ENCODE measurements at regions not wholly inside any gene's neighbourhood (a gene's known extent, or its start where the extent isn't known, plus 50 kb on each side); places are given as distances from the start of the nearest gene placed in this dataset.
"Not testable (repeated sequence)": the region's sequence is repeated elsewhere in the genome, so short reads cannot be mapped to it uniquely, and the experiment has no call there.

DNA sequence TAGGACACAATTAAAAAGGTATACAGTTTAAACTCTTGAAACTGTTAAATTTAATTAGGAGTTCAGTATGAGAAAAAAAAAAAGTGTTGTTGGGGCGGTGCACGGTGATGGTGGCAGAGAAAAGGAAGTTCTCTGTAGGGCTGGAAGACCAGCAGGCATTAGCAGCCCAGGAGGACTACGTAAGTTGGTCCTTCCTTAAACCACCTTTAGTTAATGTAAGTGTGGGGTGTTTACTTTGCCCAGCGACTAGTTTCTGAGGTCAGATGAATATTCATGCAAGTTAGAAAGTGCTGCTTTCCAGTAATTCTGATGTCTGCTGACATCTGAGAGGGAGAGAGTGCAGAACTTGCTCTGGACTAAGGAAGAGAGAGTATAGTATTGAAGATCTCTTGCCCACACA, 54.9 kb downstream of the NKX2-1 start:
- DNase-seq: no peak

DNA sequence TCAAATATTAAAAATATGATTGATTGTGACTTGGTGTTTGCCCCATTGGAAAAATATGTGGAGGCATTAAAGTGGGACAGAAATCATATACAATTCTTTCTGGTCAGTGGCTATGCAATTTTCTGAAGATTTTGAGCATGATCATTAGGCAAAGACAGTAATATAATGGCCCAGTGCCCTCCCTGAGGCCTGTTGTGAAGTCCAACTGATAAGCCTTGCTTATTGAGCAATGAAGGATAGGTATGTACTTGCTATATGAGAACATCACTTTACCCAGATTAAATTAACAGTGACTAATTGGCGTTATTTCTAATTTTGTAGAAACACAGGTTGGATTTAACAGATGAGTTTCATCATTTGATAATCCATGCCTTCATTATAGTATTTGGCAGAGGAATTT, 57.1 kb downstream of the NKX2-1 start:
- no peak for DNase-seq

DNA sequence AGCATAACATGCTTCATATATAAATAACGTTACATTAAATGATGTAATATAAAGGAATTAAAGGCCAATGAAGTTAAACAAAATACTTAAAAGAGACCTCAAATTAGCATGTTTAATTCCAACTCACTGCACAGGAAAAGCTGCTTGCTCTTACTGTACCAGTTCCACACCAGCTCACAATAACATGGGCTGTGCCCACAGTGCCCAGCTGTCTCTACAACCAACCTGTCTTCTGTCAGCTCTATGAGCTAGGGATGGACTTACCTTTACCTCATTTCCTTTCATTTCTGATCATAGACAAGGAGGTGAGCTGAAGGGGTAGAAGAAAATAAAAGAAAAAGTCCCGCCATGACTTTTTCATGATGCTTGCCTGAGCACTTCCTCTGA, 64.8 kb downstream of the NKX2-1 start:
- no peak for DNase-seq

DNA sequence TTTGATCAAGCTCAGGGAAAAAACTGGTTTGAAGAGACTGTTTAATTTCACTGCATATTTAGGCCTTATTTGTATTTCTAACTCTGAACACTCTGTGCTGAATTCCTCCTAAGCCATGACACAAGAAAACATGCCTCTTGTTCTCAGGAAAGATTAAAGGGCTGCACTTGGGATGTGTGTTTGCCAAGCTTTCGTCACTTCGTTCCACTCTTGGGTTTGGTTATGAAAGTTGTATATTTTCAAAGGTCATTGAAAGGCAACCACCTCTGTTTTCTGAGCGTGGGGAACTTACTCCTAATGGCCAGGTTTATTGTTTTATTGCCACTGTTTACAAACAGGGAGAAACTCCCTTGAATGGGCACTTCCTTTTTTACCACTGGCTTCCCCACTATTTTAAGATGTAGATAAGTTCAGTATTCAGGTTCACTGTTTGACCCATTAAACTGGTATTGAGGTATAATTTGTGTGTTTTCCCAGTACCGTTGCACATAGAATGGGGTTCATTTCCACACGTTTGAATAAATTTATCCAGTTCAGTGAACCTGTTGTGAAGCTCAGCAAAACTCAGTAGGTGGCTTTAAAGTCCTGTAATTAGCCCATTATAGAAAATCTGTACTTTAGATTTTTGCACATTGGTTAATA, 65.3 kb downstream of the NKX2-1 start:
- no peak for DNase-seq

DNA sequence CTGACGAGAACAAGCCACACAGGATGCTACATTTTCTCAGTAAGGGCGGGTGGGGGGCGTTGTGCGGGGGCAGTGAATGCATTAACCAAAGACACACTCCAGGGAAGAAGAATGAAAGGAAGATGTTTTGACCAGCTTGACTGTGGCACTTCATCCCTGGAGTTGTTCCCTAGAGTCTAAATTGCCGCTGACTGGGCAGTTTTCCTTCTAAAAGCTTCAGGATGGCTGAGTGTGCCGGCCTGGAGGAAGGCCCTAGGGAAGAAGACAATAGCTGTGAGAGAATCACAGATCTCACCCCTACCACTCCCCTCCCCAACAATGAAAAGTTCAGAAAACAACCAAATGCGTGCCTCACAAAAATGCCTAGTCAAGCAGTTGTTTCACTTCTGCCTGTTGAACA, 67.2 kb downstream of the NKX2-1 start:
- no peak for DNase-seq

DNA sequence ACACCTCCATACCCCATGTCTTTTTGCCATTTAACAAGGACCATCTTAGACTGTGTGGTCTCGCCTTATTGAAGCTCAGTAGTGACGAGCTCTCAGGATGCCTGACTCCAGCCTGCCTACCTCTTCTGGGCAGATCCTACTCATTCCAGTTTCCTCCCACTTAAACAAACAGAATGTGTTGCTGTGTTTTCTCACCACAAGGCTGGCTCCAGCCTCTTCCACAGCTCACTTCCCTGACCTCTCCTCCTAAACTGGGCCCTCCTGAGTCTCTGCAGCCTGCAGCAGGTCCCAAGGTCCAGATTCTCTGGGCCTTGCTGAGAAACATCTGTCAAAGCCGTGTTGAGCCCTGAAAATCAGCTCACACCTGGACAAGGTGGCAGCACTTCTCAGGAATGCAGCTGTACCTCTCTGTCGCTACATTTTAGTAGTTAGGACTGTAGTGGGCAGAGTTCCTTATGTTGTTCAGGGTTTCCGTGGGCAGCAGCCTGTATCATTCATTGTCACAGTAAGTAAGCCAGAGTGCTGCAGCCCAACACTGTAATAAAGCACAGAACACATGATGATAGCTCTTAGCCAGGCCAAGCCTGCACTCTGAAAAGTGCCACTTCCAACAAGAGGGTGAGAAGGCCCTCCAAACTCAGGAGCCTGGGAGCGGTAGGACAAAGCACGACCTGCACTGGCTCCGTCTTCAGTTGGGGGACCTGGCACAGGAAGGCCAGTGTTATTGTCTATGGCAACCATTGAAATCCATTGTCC, 68.5 kb downstream of the NKX2-1 start:
- no peak for DNase-seq

DNA sequence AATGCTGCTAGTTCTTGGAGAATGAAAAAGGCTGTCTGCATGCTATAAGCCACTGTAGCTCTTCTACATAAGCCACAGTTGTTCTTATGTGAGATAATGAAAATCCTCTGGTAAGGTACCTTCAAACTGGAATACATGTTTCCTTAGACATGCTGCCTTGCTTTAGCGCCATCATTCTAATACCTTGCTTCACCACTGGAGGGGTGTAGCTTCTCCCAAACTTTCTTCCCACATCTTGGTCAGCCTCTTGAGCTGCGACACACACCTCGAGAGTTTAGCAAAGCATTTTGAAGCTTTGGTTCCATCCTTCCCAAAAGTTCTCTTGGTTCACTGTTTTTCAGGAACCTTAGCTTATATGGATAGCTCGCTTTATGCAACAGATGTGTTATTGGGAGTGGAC, 69.5 kb downstream of the NKX2-1 start:
- DNase-seq: no peak

DNA sequence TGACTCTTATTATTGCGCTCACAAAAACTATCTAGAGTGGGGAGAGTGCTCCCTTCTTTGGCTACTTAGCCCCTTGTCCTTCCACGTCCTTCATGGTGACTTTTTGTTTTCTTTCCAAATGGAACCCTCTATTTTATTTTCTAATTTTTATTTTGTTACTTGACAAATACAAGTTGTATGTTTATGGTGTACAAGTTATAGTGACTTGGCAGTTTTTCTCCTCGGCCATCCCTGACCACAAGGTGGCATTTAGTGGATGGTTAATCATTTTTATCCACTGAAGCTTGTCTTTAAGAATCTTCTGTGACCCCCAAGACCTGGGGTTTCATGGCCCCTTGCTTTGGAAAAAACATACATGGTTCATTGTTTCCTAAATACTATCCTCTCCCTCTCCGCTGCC, 70.1 kb downstream of the NKX2-1 start:
- DNase-seq: no peak

DNA sequence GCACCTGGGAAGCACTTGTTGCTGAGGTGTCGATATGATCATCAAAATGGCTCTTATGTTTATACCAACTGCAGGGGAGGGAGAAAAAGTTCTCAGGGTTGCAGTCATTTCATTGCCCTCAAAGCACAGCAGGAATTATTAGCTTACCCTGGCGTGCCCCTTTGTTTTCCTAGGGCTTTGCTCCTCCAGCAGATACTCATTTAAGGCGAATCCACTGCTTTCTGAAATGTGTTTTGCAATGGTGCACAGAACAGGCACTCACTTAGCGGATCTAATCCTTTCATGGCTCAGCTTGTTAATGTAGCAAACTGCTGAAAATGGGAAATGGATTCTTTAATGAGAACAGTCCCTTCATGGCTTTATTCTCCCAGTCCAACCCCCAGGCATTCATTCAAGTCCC, 76.7 kb downstream of the NKX2-1 start:
- DNase-seq: no peak

DNA sequence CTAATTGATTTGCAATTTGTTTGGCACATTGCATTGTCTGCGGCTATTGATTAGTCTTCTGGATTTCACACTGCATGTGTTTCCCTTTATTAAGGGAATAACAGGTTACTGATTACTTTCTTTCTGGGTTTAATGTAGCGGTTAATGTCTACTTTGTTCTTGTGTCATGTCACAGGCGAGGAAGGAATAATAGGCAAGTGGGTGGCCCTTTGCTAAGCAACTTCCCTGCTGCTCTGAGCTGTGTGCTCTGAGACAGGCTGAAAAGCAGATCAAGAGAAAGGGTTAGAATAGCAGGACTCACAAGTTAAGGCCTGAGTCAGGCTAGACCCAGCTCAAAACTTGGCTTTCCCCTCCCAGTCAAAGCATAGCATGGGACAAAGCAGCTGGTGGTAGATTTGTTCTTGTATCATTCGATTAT, 77.2 kb downstream of the NKX2-1 start:
- DNase-seq: no peak

DNA sequence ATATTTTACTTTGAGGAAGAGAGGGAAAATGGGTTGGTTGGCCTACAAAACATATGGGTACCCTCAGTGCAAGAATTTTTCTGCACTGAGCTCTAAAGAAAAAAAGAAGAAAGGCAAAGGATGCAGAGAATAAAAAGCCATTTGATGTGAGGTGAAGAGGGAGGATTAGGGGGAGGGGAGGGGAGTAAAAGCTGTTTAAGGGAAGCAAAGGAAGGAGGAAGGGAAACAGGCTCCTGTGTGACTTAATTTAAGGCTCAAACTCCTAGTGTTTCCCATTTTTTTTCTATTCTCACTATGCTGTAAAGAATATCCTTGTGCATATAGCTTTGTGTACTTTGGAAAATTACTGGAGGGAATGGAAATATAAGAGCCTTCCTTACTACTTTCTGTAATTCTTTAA, 78.7 kb downstream of the NKX2-1 start:
- no peak for DNase-seq

DNA sequence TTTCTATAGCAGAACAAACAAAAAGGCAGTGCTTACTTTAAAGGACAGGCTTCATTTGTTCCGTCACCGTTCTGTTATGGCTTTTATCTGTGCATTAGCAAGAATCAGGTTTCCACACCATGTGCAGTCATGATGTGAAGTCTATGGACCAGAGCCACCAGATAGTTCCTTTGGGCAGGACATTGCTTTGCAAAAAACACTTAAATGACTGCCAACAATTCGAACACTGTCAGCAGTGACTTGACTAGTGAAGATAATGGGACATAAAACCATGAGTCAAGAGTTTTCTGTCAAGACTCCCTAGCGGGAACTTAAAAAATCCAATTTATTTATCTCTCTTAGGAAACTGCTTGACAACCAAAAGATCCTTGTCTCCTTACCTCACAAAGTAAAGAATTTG, 80.3 kb downstream of the NKX2-1 start:
- no peak for DNase-seq

DNA sequence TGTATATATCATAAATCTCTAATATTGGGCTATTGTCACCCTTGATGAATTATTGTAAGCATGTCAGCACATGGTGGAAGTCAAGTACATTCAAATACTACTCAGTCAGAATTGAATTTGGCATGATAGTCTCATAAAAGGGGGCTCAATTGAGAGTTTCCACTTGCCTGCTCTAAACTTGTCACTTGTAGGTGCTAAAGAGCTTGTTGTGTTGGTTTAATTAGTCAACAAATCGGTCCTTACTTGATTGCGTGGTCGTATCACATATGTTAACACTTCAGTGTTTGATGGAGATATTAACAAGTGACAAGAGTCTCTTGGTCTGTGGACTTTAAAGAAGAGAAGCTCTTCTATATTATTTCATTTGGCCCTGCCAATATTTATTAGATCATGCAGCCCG, 81.1 kb downstream of the NKX2-1 start:
- no peak for DNase-seq

DNA sequence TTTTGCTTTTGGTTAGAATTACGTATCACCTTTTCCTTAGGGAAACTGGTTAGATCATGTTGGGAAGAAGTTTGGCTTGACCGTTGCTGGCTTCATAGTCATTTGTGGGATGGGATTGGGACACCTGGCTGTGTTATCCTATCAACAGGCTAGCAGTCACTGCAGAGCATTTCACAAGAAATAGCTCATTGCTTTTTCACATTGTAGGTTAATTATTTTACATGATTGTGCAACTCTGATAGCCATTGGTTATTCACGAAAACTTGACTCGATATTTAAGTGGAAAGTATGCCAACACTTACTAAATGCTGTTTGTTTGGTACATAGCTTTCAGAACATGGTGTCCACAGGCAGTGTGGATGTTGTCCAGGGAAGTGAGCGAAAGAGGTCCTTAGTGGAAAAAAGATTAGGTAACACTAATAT, 89.4 kb downstream of the NKX2-1 start:
- DNase-seq: no peak

DNA sequence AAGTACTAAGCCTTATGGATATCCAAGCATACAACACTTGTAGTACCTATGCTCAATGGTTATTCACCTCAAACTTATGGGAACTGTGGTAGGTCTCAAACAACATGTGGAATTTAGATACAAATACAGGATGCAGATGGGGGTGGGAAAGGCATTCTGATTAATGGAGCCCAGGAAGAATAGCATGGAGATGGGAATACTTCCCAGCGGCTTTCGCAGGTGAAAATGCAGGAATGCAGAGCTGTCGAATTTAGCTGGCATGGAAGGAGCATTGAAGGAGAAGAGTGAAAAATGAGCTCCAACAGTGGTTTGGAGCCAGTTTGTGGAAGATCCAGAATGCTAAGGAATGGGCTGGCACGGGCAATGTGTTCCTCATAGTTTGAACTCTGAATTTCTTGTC, 89.9 kb downstream of the NKX2-1 start:
- DNase-seq: no peak

DNA sequence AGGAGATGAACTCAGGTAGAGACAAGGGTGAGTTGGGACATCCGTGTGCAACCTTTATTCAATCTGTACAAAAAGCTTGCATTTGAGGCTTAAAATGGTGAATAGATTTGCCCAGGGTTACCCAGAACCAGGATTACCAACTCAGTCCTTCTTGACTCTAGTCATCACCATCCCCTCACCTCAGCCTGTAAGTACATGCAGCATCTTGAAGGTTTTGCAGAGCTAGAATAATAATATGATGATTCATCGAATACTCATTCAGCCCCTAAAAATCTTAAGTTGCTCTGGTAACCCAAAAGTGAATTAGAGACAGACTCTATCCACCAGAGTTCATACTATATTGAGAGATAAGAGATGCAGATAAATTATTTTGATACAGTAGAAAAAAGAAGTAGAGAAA, 90.3 kb downstream of the NKX2-1 start:
- DNase-seq: no peak

DNA sequence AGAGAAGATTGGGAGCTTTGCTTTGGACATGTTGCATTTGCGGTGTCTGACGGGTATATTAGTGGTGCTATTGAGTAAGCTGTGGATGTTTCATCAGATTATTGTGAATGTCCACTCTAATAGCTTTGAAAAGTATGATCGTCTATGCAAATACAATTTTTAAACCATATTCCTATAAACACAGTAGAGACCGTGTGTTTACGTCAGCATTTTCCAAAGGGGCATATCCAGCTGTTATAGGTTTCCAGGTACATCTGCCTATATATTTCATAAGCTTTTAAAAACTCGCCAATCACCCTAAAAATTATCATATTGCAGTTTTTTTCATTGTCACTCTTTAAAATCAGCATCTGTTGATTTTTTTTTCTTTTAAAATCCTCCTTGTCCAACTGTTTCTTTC, 91.7 kb downstream of the NKX2-1 start:
- DNase-seq: no peak

DNA sequence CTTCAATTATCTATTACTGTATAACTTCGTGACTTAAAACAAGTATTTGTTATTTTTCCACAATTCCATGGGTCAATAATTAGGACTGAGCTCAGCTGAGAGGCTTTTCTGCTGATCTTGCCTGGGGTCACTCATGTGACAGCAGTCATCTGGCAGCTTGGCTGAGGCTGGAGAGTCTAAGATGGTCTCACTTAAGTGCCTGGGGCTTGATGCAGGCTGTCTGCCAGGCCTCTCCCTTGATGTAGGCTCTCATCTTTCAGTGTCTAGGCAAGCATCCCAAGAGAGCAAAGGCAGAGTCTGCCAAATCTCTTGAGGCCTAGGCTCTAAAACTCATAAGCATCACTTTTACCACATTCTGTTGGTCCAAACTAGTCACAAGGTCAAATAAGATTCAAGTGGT, 93.2 kb downstream of the NKX2-1 start:
- no peak for DNase-seq

DNA sequence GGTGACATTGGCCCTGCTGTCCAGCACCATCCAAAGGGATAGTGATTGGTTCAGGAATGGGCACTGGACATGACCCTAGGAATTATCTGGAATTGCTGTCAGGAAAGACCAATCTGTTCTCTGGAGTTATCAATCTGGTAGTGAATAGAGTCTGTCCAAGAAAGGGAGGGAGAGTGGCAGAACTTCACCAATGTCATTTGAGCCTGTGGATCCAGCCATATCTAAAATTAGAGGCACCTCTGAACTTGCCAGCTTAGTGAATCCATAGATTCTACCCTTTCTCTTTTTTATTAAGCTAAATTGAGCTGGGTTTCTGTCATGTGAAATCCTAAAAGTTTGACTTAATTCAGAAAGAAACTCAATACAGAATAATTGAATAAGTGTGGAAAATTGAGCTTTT, 93.9 kb downstream of the NKX2-1 start:
- DNase-seq: no peak

DNA sequence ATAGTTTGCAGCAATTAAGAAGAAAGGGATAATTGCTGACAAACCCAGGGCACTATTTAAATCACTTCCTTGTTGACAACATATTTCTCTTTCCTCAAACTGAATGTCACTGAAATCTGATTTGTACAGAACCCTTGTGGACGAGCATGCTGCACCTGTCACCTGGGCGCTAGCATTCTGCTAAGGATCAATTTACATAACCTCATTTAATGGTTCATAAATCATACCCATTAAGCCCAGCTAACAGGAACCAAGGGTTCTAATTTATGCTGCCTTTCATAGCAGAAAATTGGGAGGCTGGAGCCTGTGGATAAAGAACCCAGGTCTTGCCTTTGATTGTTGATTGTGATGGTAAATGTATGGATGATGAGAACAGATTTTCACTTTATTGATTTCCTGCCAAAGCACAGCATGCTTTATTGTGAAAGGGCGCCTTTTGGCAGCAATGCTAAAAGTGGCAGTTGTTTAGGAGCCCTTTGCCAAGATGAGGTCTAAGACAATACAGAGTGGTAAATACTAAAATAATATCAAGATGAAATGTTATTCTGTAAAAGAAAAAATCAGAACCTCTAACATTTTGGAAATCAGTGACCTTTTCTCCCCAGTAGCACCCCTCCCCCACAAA, 95.4 kb downstream of the NKX2-1 start:
- no peak for DNase-seq

DNA sequence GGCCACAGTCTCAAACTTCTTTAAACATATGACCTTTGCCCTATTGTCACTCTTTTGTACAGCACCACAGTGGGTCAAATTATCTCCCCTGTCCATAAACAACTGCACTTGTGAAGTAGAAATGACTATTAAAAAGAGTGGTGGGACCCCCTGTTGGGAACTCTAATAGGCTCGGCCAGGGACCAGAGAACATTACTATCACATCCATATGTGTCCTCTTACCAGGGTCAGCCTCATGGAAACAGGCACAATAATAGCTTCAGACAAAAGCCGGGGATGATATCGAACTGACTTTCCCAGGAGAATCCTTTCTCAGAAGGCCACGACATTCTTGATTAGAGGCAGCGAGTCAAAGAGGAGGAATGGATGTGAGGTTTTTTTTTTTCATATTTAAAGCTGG, 96.6 kb downstream of the NKX2-1 start:
- DNase-seq: no peak

DNA sequence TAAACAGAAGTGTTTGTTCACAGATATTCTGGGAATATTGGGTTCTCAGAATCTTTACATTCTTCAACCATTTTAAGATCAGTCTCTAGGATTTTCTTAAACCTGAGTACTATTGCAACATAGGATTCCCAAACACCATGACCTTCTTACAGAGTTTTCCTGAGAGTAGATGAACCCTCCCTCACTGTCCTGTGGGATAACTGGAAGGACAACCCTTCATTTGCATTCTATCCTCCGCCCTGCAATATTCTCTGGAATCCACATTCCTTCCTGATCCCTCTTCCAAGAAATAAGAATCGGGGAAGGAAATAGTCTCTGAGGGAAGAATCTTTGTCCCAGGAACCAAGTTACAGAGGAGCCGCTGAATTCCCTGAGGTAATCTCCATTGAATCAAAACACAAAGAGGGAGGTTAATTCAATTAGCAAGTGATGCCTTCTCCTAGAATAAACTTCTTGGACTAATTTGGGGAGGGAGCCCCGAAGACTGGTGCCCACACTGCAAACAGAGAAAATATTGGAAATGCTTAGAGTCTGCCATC, 99.8 kb upstream of the MBIP start:
- DNase-seq: no peak

DNA sequence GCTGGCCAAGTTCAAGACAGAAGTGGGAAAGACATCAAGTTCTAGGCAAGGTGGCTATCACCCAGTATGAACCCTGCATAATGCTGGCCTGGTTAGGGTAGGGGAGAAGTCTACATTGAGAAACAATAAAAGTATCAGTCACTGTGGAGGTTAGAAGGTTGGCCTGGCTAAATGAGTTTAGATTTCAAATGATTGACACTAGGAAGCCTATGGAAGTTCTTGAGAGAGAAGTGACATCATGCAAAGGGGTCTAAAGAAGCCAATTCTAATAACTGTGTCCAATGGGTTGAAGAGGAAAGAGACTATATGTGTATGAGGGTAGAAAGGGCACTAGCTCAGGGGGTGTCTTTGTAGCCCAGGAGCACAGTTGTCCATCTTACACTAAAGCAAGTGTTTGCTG, 98.5 kb upstream of the MBIP start:
- DNase-seq: no peak

DNA sequence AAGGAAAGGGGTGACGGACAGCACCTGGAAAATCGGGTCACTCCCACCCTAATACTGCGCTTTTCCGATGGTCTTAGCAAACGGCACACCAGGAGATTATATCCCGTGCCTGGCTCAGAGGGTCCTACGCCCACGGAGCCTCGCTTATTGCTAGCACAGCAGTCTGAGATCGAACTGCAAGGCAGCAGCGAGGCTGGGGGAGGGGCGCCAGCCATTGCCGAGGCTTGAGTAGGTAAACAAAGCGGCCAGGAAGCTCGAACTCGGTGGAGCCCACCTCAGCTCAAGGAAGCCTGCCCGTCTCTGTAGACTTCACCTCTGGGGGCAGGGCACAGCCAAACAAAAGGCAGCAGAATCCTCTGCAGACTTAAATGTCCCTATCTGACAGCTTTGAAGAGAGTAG, 91.5 kb upstream of the MBIP start:
- DNase-seq: not testable (repeated sequence)
